Heart right ventricle (tissue), 16 donors: ENCODE measurements at regions not wholly inside any gene's neighbourhood (a gene's known extent, or its start where the extent isn't known, plus 50 kb on each side); places are given as distances from the start of the nearest gene placed in this dataset.
A peak's percentile ranks its signal among the peaks of the same experiment; 100 is the strongest.

ENCODE experiments used
- ATAC-seq, 8 donors: fragments of 200-7000 bp; cut with Tn5 transposase; one replicate each; pipeline ENCODE4 v1.9.1; 2020; ENCODE audit warnings: mild to moderate bottlenecking in 8 of 8, moderate library complexity in 8 of 8, moderate number of reproducible peaks in 1 of 8
- DNase-seq, 2 donors: peaks; one replicate each; pipeline ENCODE4 v3.0.0-alpha.2; 2020
- H3K27ac ChIP-seq, 10 donors: fragments of 200-600 bp; sonication (generic) in 2 of 10; one replicate each; pipeline versions ENCODE4 v1.5.0 to v1.8.0; 2020 to 2022; ENCODE audit warnings: mild to moderate bottlenecking in 3 of 10
- H3K27me3 ChIP-seq, 7 donors: fragments of 200-600 bp; one replicate each; pipeline ENCODE4 v1.8.0; 2021 to 2022; ENCODE audit warnings: mild to moderate bottlenecking in 2 of 7
- H3K36me3 ChIP-seq, 9 donors: fragments of 200-600 bp; sonication (generic) in 1 of 9; one replicate each; pipeline versions ENCODE4 v1.5.0 to v1.8.0; 2020 to 2022; ENCODE audit warnings: mild to moderate bottlenecking in 2 of 9
- H3K4me1 ChIP-seq, 9 donors: fragments of 200-600 bp; sonication (generic) in 1 of 9; one replicate each; pipeline versions ENCODE4 v1.5.0 to v1.8.0; 2020 to 2022; ENCODE audit warnings: mild to moderate bottlenecking in 4 of 9
- H3K4me3 ChIP-seq, 10 donors: fragments of 200-600 bp; sonication (generic) in 2 of 10; one replicate each; pipeline versions ENCODE4 v1.5.0 to v1.8.0; 2020 to 2022; ENCODE audit warnings: mild to moderate bottlenecking in 7 of 10, moderate library complexity in 2 of 10
- H3K9me3 ChIP-seq, 11 donors: fragments of 200-600 bp in 10 of 11; sonication (generic) in 2 of 11; one replicate each; pipeline versions ENCODE4 v1.5.0 to v1.8.0; 2013 to 2022; ENCODE audit warnings: mild to moderate bottlenecking in 2 of 11, control low read depth in 1 of 11, moderate library complexity in 1 of 11
- CTCF ChIP-seq, 9 donors: fragments of 200-600 bp; sonication (generic) in 2 of 9; IDR thresholded peaks; one replicate each; pipeline versions ENCODE4 v1.5.0 to v1.8.0; 2021 to 2022; ENCODE audit warnings: antibody characterized with exemption in 9 of 9, mild to moderate bottlenecking in 5 of 9, moderate library complexity in 1 of 9
- WGBS, 2 donors: extraction: QIAGEN DNeasy Blood & Tissue Kit; methylation state at CpG; one replicate each; pipeline ENCODE4 v1.1.7; 2013; ENCODE audit warnings: inconsistent platforms in 1 of 2; 5-methylcytosine and 5-hydroxymethylcytosine counted together
- intact Hi-C, 10 donors: fragments of 100-400 bp; cut with DNase I; formaldehyde crosslinking; loops; one replicate each; pipeline versions ENCODE4 v1.11.1 to v1.14.2; 2022
- donor health status: Arrhythmogenic right ventricular cardiomyopathy.
- donor health status: ischemic (EF 13 %, LVEDD 7.1; RV severe dilation, severe dysfunction).
- donor health status: healthy with polysubstance abuse.
- donor health status: DM: no; HTN: yes; CAD: no.
- donor health status: DM: no; HTN: no; CAD: no.
- donor health status: ischemic (EF 25% LVEDD 6.9; RV normal size, moderate dysfunction).
- donor health status: ischemic (EF 25% LVEDD 5.7; RV mildly dilated, moderate dysfunction).
- donor health status: healthy.
- donor health status: DM: yes; HTN: yes; CAD: no.
- donor health status: Ischemic cardiomyopathy.
- donor health status: ischemic (EF 35%, LVEDD 5.7; RV mildly dilated, moderate dysfunction).
- donor health status: nonischemic (EF 11% LVEDD 7.7; RV severe dilation, severe dysfunction).
- donor health status: DM: yes; HTN: yes; CAD: no.
- donor health status: PGD.
- donor health status: ischemic (EF 29% LVEDD 5.4; RV normal size, mild dysfunction).
- donor health status: nonischemic (EF 23%, LVEDD 6.1; RV moderate dilation, normal function).

- Histone ChIP-seq H3K4me3 (no peak overlapping the region), H3K27me3 (peaks cover 0 to 25% (median 10%) of the 10 kb centered on the region in 7 donors), H3K4me1 (peaks cover 0 to 7% (median 5%) of the 10 kb centered on the region in 9 donors), H3K36me3 (no peaks in the 10 kb centered on the region), H3K27ac (no peak overlapping the region), H3K9me3 (peaks cover 0 to 13% (median 0%) of the 10 kb centered on the region in 11 donors)
- 94 to 95% methylated on average over 4 of the region's 4 CpGs for WGBS, 2 donors
- no peak for ATAC-seq
- intact Hi-C loops, result no loop called here
- DNase-seq, result no peak
- TF ChIP-seq CTCF (IDR thresholded peaks at IDR 0.05), result no peak
Observed at GRCh38 chr20:48017992-48018391, 232.7 kb upstream of the SULF2 start.

GRCh38 chr20:48017509-48017908 lies 232.2 kb upstream of the SULF2 start:
- H3K9me3 ChIP-seq, result peaks cover 0 to 13% (median 2%) of the 10 kb centered on the region in 11 donors
- TF ChIP-seq CTCF (IDR thresholded peaks at IDR 0.05), result no peak
- no peak overlapping the region for H3K4me3 ChIP-seq
- no peaks in the 10 kb centered on the region for H3K36me3 ChIP-seq
- no peak for DNase-seq
- peaks cover 0 to 7% (median 5%) of the 10 kb centered on the region in 9 donors for H3K4me1 ChIP-seq
- ATAC-seq, result no peak
- intact Hi-C loops, result no loop called here
- no peak overlapping the region for H3K27ac ChIP-seq
- WGBS, 2 donors, result 70 to 81% methylated on average over 2 of the region's 2 CpGs
- H3K27me3 ChIP-seq, result peaks cover 0 to 25% (median 10%) of the 10 kb centered on the region in 7 donors

- no peak for TF ChIP-seq CTCF (IDR thresholded peaks at IDR 0.05)
- 72 to 76% methylated on average over 11 of the region's 11 CpGs for WGBS, 2 donors
- H3K9me3 ChIP-seq, result peaks cover 0 to 19% (median 10%) of the 10 kb centered on the region in 11 donors
- DNase-seq, result no peak
- ATAC-seq, result no peak
- no peak overlapping the region for H3K4me3 ChIP-seq
- peaks cover 0 to 7% (median 5%) of the 10 kb centered on the region in 9 donors for H3K4me1 ChIP-seq
- H3K36me3 ChIP-seq, result no peaks in the 10 kb centered on the region
- peaks cover 0 to 22% (median 10%) of the 10 kb centered on the region in 7 donors for H3K27me3 ChIP-seq
- intact Hi-C loops, result no loop called here
- H3K27ac ChIP-seq, result peak overlapping the region in 1 of 10 donors; percentile 50
Observed at GRCh38 chr20:48015943-48016723, 230.9 kb upstream of the SULF2 start.

GRCh38 chr20:48015141-48015910 lies 230.0 kb upstream of the SULF2 start:
- no peak for TF ChIP-seq CTCF (IDR thresholded peaks at IDR 0.05)
- WGBS, 2 donors, result 61 to 65% methylated on average over 8 of the region's 8 CpGs
- Histone ChIP-seq H3K27ac (peak overlapping the region in 1 of 10 donors; percentile 49), H3K36me3 (no peaks in the 10 kb centered on the region), H3K27me3 (peaks cover 0 to 17% (median 9%) of the 10 kb centered on the region in 7 donors), H3K9me3 (peaks cover 0 to 20% (median 10%) of the 10 kb centered on the region in 11 donors), H3K4me3 (no peak overlapping the region), H3K4me1 (peaks cover 0 to 7% (median 5%) of the 10 kb centered on the region in 9 donors)
- ATAC-seq (no peak), DNase-seq (no peak)
- intact Hi-C loops, result no loop called here
